ENCODE measurements at regions not wholly inside any gene's neighbourhood (a gene's known extent, or its start where the extent isn't known, plus 50 kb on each side); places are given as distances from the start of the nearest gene placed in this dataset.

- TF ChIP-seq CTCF (IDR thresholded peaks at IDR 0.05), result no peak
- TF ChIP-seq POLR2A (IDR thresholded peaks at IDR 0.05), result no peak
Observed at GRCh38 chr3:147939839-147940238, 530.7 kb downstream of the ZIC1 start.
